HG03521 (cell line): ENCODE measurements at regions not wholly inside any gene's neighbourhood (a gene's known extent, or its start where the extent isn't known, plus 50 kb on each side); places are given as distances from the start of the nearest gene placed in this dataset.
"Not testable (repeated sequence)": the region's sequence is repeated elsewhere in the genome, so short reads cannot be mapped to it uniquely, and the experiment has no call there.

Experiments used
- ATAC-seq: cut with Tn5 transposase; IDR thresholded peaks from one replicate; pipeline ENCODE4 v1.9.1; 2021; ENCODE audit warnings: mild to moderate bottlenecking, moderate library complexity; ENCODE audit not compliant: unreplicated experiment

DNA sequence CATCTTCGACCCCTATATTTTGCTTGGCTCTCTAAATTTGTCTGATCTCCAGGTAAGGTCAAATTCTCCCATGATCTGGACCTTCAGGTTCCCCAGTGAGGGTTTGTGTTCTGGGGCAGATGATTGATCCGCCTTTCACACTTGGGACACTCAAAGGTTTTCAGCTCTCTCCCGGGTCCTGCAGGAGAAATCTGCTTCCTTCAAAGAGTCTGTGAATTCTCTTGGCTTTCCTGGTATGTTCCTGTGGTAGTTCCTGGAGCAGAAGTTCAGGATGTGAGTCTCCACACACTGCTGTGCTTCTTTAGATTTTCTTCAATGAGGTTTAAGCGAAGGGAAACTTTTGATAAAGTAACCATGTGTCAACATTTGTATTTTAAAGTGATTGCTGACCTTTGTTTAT lies 318.0 kb downstream of the TAF11L14 start:
- no peak for ATAC-seq

GRCh38 chr5:17964067-17964466 lies 329.8 kb downstream of the TAF11L14 start:
- ATAC-seq = no peak

GRCh38 chr5:17966640-17967402 lies 332.6 kb downstream of the TAF11L14 start:
- ATAC-seq = no peak

DNA sequence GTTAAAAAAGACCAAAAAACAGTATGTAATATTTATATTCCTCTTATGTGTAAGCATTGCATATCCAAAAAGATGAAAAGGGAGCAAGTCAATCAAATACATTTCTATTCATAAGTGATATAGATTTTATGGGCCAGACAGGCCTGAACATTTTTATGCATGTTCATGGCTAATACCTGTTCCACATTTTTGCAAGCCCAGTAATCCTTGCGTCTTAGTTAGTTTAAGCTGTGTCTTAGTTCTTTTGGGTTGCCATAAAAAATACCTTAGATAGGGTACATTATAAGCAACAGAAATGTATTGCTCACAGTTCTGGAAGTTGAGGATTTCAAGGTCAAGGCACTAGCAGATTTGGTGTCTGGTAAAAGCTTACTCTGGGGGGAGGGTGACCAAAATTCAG lies 342.1 kb downstream of the TAF11L14 start:
- no peak for ATAC-seq

DNA sequence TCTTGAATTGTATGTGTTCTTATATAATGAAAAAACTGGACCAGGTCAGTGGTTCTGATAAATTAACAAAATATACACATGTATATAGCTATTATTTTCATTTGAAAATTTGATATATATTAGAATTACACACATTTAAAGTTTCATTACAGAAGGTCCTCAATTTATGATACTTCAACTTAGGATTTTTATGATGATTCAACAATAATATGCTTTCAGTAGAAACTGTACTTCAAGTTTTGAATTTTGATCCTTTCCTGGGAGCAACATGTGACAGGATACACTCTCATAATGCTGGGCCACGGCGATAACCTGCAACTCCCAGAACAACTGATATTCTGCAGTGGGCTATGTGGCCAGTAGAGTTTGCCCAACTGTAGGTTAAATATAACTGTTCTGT lies 344.7 kb downstream of the TAF11L14 start:
- no peak for ATAC-seq

- not testable (repeated sequence) for ATAC-seq
Measured at GRCh38 chr5:17982626-17983025, 348.4 kb downstream of the TAF11L14 start.

DNA sequence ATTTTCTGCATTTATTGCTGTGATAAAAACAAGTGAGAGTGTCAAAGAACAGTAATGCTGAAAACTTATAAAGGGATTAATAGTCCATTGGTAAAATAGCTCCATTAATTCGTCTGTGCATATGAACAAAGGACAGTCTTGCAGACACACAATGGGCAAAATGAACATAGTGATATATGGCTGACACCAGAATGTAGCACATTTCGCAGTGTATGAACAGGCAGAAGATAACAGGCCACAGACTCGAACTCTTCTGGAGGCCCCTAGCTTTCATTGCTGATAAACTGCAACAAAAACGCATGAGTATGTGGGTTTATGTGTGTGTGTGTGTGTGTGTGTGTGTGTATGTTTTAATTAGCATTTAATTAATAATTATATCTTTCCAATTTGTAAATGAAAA lies 354.8 kb downstream of the TAF11L14 start:
- no peak for ATAC-seq

DNA sequence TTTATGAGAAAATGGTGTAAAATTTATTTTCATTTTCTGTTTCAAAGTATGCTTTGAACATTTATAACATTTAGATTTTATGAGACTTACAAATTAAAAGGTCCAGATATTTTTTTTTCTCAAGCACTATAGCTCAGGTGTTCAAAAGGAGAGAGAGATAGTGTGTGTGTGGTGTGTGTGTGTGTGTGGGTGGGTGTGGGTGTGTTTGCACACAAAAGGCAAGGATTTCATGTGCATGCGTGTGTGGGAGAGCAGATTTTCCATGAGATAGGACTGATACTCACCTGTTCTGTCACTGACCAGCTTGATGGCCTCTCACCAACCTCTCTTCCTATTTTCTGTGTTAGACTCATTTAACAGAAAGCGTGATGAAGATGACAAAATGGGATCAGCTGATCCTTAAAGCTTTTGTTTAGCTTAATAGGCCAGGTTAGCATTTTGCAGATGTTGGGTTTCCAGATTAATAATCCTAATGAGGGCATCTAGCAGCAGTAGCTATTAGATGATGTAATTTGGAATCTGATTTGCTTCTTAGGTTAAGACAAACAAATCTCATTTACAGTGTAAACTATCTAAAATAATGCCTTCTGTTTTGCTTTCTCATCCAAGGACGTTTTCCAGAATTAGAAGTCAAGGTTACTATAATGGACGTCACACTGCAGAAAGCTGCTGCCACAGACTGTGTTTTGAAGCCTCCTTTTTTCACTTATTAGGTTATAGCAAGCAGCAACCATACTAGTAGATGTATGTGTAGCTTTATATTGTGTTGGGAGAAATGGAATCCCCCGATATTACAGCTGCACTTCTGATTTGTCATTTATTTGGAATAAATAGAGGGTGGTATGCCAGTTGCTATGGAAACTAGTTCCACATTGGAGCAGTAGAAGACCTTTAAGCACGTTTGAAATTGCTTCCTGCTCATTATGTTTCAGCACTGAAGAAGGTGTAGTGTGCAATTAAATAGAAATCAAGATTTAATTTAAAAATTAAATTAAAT lies 355.6 kb downstream of the TAF11L14 start:
- no peak for ATAC-seq

GRCh38 chr5:17991775-17992174 lies 357.5 kb downstream of the TAF11L14 start:
- no peak for ATAC-seq

DNA sequence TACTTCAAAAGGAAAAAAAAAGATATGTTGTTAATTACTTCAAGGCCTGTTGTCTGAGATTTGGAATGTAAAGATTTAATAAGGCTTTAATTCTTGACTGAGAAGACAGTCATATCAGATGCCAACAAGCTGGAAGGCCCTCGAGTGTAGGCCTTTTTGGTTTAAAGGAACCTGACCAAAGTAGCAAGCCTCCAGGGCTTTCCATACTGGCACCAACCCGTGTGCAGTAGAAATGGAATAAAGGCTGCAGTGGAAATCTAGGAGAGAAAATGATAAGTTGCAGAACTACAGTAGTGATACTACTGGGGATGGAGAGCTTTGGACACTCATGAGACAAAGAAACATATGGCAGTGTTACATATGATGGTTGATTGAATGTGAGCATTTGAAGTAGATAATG lies 358.0 kb downstream of the TAF11L14 start:
- no peak for ATAC-seq

DNA sequence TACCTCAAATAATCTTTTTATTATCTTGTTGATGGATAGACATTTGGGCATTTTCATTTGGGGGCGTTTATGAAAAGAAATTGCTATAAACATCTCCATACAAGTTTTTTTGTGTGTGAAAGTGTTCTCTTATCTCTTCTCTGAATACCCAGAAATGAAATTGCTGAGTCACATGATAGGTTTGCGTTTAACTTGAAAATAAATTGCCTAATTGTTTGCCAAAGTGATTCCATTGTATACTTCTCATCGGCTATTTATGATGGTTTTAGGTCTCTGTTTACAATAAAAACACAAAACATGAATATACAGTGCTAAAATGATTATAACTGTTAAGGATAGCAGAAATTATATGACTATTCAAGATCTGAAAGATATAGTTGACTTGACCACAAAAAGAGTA lies 361.7 kb downstream of the TAF11L14 start:
- ATAC-seq = no peak

- no peak for ATAC-seq
Measured at GRCh38 chr5:17999858-18000257, 365.6 kb downstream of the TAF11L14 start.

GRCh38 chr5:18000744-18001143 lies 366.5 kb downstream of the TAF11L14 start:
- ATAC-seq = no peak

DNA sequence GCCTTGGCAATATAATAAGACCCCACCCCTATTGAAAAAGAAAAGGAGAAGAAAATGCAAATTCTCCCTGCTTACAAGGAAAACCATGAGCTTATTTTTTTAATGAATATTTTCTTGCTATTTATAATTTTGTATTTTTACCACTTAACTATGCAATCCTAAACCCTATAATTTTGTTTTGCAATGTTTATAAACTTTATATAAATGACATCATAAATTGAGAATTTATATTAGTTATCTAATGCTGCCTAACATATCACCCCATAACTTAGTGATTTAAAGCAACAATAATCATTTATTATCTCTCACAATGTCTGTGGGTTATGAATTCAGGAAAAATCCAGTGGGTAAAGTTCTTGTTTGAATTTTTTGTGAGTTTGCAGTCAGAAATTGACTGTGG lies 369.1 kb downstream of the TAF11L14 start:
- no peak for ATAC-seq

DNA sequence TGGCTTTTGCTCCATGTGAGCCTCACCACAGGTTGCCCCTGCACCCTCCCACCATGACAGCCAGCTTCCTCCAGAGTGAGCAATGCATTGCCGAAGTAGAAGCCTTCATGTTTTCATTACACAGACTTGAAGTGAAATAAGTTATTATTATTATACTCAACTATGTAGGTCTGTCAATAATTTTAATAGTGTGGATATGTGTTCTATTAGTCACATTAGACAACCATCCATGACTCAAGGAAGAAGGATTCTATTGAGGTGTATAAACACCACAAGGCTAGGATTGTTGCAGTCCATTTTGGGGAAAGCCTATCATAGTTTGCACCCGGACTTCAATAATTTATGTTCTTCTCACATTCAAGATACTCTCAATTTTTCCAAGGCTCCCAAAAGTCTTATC lies 369.5 kb downstream of the TAF11L14 start:
- no peak for ATAC-seq

DNA sequence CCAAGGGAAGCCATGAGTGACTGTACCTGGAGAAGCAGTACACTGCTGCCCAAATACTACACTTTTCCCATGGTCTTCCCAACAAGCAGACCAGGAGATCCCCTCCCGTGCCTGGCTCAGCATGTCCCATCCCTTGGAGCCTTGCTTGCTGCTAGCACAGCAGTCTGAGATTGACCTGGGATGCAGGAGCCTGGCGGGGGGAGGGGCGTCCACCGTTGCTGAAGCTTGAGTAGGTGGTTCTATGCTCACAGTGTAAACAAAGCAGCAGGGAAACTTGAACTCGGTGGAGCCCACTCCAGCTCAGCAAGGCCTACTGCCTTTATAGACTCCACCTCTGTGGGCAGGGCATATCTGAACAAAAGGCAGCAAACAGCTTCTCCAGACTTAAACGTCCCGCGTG lies 372.0 kb downstream of the TAF11L14 start:
- ATAC-seq = not testable (repeated sequence)

GRCh38 chr5:18008940-18009339 lies 374.7 kb downstream of the TAF11L14 start:
- ATAC-seq = no peak

DNA sequence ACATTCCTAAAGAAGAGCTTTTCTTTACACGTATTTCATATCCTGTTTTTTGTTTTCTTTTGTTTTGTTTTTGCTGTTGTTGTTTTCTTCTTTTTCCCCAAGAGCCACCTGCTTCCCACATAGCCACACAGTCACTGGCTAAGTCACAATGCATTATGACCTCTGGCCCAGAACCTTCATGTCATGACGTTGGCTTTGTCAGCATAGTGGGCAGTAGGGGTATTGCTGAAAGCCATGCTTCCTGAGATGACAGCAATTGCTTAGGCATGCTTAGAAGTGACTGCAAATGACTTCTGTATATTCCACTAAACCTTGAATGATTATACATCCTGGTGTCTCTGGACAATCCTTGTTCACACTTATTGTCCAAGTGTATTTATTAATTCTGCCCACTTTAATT lies 375.8 kb downstream of the TAF11L14 start:
- ATAC-seq = no peak

DNA sequence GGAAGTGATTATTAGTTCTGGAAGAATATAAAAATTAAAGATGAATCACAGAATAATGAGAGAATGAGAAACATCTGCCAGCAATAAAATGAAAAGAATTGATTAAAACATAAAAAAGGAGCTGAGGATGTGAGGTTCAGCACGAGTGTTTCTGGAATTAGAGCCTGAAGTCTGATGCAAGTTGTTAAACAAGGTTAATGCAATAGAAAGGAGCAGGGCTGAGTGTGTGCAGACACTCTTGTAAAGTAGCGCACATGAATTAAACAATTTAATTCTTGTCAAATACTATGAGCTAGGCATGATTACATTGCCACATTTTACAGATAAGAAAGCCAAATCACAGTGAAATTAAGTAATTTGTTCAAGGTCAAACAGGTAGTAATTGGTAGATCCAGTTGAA lies 384.2 kb downstream of the TAF11L14 start:
- no peak for ATAC-seq

DNA sequence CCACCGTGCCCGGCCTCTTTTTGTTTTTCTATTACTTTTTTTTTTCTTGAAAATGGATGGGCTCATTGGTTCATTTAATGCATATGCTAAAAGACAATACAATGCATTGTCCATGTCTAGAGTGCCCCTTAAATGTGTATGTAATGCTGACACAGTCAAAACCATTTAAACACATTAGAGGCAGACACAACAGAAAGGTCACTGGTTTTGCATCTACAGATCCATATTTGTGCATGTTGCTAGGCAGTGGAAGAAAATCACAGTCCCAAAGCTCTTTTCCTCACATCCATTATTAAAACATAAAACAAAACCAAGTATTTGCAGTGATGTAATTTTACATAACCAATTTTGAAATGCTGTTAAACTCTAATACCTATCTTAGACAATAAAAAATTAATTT lies 389.0 kb downstream of the TAF11L14 start:
- ATAC-seq = no peak

GRCh38 chr5:18023986-18024385 lies 389.7 kb downstream of the TAF11L14 start:
- no peak for ATAC-seq

GRCh38 chr5:18024542-18024941 lies 390.3 kb downstream of the TAF11L14 start:
- no peak for ATAC-seq
